Raji (cell line): ENCODE measurements at regions not wholly inside any gene's neighbourhood (a gene's known extent, or its start where the extent isn't known, plus 50 kb on each side); places are given as distances from the start of the nearest gene placed in this dataset.

Experiments
- POLR2A ChIP-seq: IDR thresholded peaks from 2 replicates; pipeline ENCODE4 v1.6.1; 2011; ENCODE audit warnings: low read depth, low read length, control low read depth; ENCODE audit not compliant: insufficient read depth

DNA sequence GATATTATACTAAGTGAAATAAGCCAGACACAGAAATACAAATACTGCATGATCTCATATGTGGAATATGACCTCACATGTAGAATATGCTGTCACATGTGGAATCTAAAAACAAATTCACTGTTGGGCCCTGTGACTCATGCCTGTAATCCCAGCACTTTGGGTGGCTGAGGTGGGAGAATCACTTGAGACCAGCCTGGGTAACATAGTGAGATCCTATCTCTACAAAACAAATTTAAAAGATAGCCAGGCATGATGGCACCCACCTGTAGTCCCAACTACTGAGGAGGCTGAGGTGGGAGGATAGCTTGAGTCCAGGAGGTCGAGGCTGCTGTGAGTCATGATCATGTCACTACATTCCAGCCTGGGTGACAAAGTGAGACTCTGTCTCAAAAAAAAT, 160.3 kb downstream of the PTEN start:
- no peak for TF ChIP-seq POLR2A

DNA sequence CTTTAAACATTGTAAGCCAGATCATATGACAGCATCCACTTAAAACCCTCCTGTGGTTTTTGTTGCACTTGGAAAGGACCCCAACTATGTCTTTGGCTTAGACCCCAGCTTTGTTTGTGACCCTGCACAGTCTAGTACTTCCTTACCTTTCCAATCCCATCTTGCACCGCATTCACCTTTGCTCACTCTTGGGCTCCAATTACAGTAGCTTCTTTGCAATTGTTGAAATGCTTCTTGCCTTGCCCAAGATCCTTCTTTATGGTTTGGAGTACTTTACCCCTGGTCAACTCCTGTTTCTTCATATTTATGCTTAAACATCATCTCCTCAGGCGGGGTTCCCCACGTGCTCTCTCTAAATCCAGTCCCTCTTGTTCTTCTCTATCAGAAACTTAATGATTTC, 162.6 kb downstream of the PTEN start:
- no peak for TF ChIP-seq POLR2A

DNA sequence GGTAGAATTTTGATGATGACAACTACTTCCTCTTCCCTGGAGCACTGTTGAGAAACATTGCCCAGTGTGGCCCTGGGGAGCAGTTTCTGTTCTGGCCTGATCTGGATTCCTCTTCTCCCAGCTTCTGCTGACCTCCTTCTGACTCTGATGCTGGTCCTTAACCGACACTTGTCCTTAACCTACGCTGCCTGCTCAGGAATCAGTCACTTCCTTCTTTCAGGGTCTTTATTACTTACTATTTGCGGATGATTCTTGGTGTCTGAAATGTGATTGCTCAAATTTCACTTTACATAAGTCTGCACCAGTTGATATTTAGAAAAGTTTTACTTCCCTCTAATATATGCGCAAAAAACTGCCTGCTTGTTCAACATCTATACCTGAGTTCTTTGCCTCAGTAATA, 164.1 kb downstream of the PTEN start:
- no peak for TF ChIP-seq POLR2A

- TF ChIP-seq POLR2A: no peak
Observed at GRCh38 chr10:88028072-88028471, 164.6 kb downstream of the PTEN start.

- TF ChIP-seq POLR2A: no peak
Observed at GRCh38 chr10:88028654-88029053, 165.2 kb downstream of the PTEN start.

DNA sequence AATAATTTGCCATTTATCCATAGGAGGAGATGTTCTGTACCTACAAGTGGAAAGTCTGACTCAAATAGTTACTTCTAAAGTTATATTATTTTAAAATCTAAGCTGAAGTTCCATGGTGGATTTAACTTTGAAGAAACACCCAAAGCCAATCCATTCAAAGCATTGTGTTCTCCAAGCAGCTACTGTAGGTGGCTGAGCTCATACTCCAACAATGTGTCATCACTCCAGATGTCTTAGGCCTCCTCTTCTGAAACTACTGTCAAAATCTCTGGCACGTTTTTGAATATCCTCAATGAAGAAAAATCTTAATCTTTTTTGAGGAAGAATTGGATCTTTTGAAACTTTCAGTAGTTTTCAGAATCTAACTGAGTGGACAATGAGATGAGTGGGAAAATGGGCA, 169.1 kb downstream of the PTEN start:
- TF ChIP-seq POLR2A: no peak

GRCh38 chr10:88033385-88033784, 170.0 kb downstream of the PTEN start:
- TF ChIP-seq POLR2A: no peak

GRCh38 chr10:88033793-88034192, 170.4 kb downstream of the PTEN start:
- no peak for TF ChIP-seq POLR2A

DNA sequence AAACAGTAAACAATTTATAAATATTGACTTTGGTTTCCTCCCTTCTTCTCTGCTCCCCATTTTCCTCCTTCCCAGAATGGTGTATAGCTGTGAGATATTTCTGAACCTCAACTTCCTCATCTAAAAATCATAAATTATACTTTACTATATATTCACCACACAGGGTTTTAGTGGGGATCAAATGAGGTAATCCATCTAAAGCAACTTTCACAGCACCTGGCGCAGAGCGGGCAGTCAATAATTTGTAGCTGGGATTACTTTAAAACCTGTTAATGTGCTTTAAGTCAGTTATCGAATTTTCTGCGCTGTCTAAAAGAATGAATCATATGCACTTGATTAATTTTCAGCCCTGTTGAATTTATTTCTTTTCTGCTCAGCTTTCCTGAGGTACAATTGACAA, 172.7 kb downstream of the PTEN start:
- TF ChIP-seq POLR2A: no peak

DNA sequence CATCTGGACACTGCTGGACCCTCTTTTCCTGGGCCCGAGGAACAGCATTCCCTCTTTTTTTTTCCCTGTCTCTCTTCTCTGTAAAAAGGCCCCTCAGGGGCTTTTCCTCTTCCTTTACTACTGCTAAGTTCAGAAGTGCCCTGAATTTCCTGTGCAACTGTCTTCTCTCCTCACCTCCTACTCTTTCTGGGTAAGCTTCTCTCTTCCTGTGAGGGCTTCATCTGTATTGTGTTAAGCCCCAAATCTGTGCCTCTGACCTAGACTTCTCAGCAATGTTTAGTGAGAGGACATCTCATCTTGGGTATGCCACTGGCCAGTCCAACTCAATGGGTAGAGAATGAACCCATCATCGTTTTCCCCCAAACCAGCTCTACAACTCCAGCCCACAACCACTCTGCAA, 174.2 kb downstream of the PTEN start:
- TF ChIP-seq POLR2A: no peak

GRCh38 chr10:88038268-88038667, 174.8 kb downstream of the PTEN start:
- no peak for TF ChIP-seq POLR2A

DNA sequence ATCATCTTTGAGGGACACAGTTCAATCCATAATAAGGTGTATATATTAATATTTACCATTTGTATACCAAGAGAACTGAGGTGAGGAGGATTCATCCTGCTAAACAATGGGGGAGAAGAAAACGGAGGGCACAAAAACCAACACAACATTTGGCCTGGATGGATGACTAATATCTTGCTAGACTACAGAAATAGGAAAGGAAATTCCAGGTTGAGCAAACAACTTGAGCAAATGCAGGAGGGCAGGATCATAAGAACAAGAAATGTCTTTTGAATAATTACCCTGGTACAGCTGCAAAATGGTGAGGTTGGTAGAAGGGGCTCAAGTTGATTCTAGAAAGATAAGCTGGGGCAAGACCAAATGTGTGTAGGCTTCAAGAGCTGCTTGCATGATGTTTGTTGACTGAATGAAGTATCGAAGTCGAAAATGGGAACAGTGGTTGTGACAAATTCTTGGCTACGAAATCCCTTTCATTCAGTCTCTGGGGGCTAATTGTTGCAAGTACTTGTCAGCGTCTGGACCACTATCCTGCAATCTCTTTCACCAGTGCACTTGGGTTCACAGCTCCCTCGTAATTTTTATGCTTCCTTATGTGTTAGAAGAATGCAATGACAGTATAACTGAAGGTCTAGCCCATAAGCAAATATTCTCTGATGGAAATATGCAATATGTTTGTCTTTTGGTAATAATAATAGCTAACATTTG, 176.2 kb downstream of the PTEN start:
- no peak for TF ChIP-seq POLR2A

DNA sequence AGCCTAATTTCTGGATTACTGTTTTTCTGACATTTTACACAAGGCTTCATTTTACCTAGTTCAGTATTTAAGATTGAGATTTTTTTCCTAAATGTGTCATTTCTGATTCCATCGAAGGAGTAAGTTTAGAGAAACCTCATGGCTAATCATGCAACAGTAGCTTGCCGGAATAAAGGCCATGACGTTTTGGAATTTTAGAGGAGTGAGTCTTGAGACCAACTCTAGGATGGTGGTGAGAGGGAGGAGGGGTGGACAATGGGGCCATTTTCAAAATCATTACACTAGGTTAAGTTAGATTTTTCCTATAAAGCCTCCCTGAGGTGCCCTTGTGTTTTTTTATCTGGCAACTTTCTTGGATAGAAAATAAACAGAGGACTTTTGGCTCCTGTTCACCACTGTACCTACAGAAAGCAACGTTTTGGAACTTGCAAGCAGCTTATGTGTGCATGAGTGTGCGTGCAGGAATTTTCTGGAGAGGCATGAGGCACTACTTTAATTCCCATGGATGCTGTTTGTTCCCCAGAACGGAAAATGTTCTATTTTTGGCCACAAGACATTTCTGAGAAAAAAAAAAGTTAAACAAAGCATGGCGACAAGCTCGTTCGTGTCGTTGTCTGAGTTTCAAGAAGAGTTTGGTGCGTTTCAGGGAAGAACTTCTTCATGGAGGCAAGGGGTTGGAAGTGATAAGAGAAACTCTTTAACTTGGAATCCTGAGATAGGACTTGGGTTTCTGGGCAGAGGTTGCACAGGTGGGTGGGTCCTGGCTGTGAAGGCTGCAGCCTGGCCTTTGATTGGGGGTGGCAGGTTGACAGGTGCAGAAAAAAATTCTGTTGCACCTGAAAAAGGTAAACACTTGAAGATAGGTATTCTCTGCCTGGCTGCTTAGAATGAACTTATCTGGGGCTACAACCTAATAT, 178.1 kb downstream of the PTEN start:
- TF ChIP-seq POLR2A: no peak

GRCh38 chr10:88042160-88043100, 179.0 kb downstream of the PTEN start:
- TF ChIP-seq POLR2A: no peak

- TF ChIP-seq POLR2A: no peak
Observed at GRCh38 chr10:88045096-88045495, 181.7 kb downstream of the PTEN start.
